GM10248 (cell line): ENCODE measurements at regions not wholly inside any gene's neighbourhood (a gene's known extent, or its start where the extent isn't known, plus 50 kb on each side); places are given as distances from the start of the nearest gene placed in this dataset.

Experiments
- CTCF ChIA-PET: fragments of 300-600 bp; sonication (Branson Sonifier 250); formaldehyde crosslinking; extraction: SDS; loops from one replicate; lab custom pipeline; 2021; ENCODE audit warnings: antibody characterized with exemption; lab: Yijun Ruan, JAX
- POLR2A ChIA-PET: fragments of 350-650 bp; sonication (Branson Sonifier 250); formaldehyde crosslinking; extraction: SDS; loops from one replicate; lab custom pipeline; 2020; ENCODE audit warnings: antibody characterized with exemption; lab: Yijun Ruan, JAX
- DNase-seq: peaks from one replicate; pipeline ENCODE4 v3.0.0; 2012; ENCODE audit errors: extremely low spot score
- CTCF ChIP-seq: IDR thresholded peaks from 2 replicates; pipeline ENCODE4 v1.5.1; 2012; ENCODE audit warnings: mild to moderate bottlenecking, low read depth; ENCODE audit errors: extremely low read depth, missing control alignments, control extremely low read depth

- ChIA-PET POLR2A (no interaction called here), CTCF (no interaction called here)
- TF ChIP-seq CTCF: no peak
- DNase-seq: no peak
Observed at GRCh38 chr4:54863571-54864255, 206.0 kb downstream of the KIT start.

GRCh38 chr4:54861201-54861600 is 203.4 kb downstream of the KIT start:
- ChIA-PET CTCF (no interaction called here), POLR2A (no interaction called here)
- TF ChIP-seq CTCF: no peak
- no peak for DNase-seq

- no peak for DNase-seq
- POLR2A ChIA-PET: no interaction called here
- CTCF ChIA-PET: no interaction called here
- no peak for TF ChIP-seq CTCF
Observed at GRCh38 chr4:54855191-54855854, 197.6 kb downstream of the KIT start.

- no peak for TF ChIP-seq CTCF
- CTCF ChIA-PET: interaction anchor here (0.9 to 1.4 kb wide), 2 partner anchors 10 to 35 kb away, joined by 3 to 4 read pairs; no protein-coding TSS in a partner anchor
- DNase-seq: no peak
- POLR2A ChIA-PET: no interaction called here
Observed at GRCh38 chr4:54852602-54853001, 194.8 kb downstream of the KIT start.

- TF ChIP-seq CTCF: no peak
- POLR2A ChIA-PET: no interaction called here
- CTCF ChIA-PET: interaction anchor here (0.9 kb wide), 1 partner anchor 34 kb away, joined by 3 read pairs; no protein-coding TSS in a partner anchor
- no peak for DNase-seq
Observed at GRCh38 chr4:54852054-54852453, 194.3 kb downstream of the KIT start.

- no peak for TF ChIP-seq CTCF
- no peak for DNase-seq
- CTCF ChIA-PET: no interaction called here
Observed at GRCh38 chr4:54844911-54845310, 187.2 kb downstream of the KIT start.

More at GRCh38 chr4:54844911-54845310, 187.2 kb downstream of the KIT start:
- POLR2A ChIA-PET: no interaction called here
